ENCODE measurements at regions not wholly inside any gene's neighbourhood (a gene's known extent, or its start where the extent isn't known, plus 50 kb on each side); places are given as distances from the start of the nearest gene placed in this dataset.

- 86 to 100% (median 89%) methylated on average over 1 of the region's 1 CpG; no CpG with 5 or more reads in 7 of the 10 experiments for WGBS, 10 experiments
- Histone ChIP-seq H3K27ac (no peak overlapping the region), H3K4me1 (replicated peaks in 1 of 2) (no peaks in the 10 kb centered on the region), H3K4me3 (no peak overlapping the region)
- no peak for ATAC-seq (replicated peaks in 6 of 8)
- in situ Hi-C loops (cut with MboI; ENCODE audit: low pct_unique_long_range_greater_than_20kb in 2 of 9, low sequenced_read_pairs in 9 of 9, unreplicated experiment in 9 of 9): no loop called here
Measured at GRCh38 chr5:97338729-97339128, 155.7 kb upstream of the RIOK2 start.

- no peak for ATAC-seq (replicated peaks in 6 of 8)
- in situ Hi-C loops (cut with MboI; ENCODE audit: low pct_unique_long_range_greater_than_20kb in 2 of 9, low sequenced_read_pairs in 9 of 9, unreplicated experiment in 9 of 9): no loop called here
- WGBS, 10 experiments: 0 to 100% (median 67%) methylated on average over 1 to 4 of the region's 4 CpGs; no CpG with 5 or more reads in 3 of the 10 experiments
- Histone ChIP-seq H3K4me3 (no peak overlapping the region), H3K27ac (no peak overlapping the region), H3K4me1 (replicated peaks in 1 of 2) (no peaks in the 10 kb centered on the region)
Measured at GRCh38 chr5:97355775-97356174, 172.7 kb upstream of the RIOK2 start.

GRCh38 chr5:97363577-97363976 lies 180.5 kb upstream of the RIOK2 start:
- Histone ChIP-seq H3K4me1 (replicated peaks in 1 of 2) (no peaks in the 10 kb centered on the region), H3K4me3 (no peak overlapping the region), H3K27ac (no peak overlapping the region)
- 38 to 100% (median 71%) methylated on average over 1 to 3 of the region's 3 CpGs; no CpG with 5 or more reads in 1 of the 10 experiments for WGBS, 10 experiments
- ATAC-seq (replicated peaks in 6 of 8): no peak
- in situ Hi-C loops (cut with MboI; ENCODE audit: low pct_unique_long_range_greater_than_20kb in 2 of 9, low sequenced_read_pairs in 9 of 9, unreplicated experiment in 9 of 9): no loop called here

GRCh38 chr5:97364731-97365130 lies 181.7 kb upstream of the RIOK2 start:
- Histone ChIP-seq H3K27ac (no peak overlapping the region), H3K4me3 (no peak overlapping the region), H3K4me1 (replicated peaks in 1 of 2) (no peaks in the 10 kb centered on the region)
- WGBS, 10 experiments: 0 to 80% (median 33%) methylated on average over 1 of the region's 1 CpG; no CpG with 5 or more reads in 1 of the 10 experiments
- ATAC-seq (replicated peaks in 6 of 8): no peak
- in situ Hi-C loops (cut with MboI; ENCODE audit: low pct_unique_long_range_greater_than_20kb in 2 of 9, low sequenced_read_pairs in 9 of 9, unreplicated experiment in 9 of 9): no loop called here

GRCh38 chr5:97365163-97365845 lies 182.3 kb upstream of the RIOK2 start:
- Histone ChIP-seq H3K27ac (no peak overlapping the region), H3K4me3 (no peak overlapping the region), H3K4me1 (replicated peaks in 1 of 2) (no peaks in the 10 kb centered on the region)
- in situ Hi-C loops (cut with MboI; ENCODE audit: low pct_unique_long_range_greater_than_20kb in 2 of 9, low sequenced_read_pairs in 9 of 9, unreplicated experiment in 9 of 9): no loop called here
- ATAC-seq (replicated peaks in 6 of 8): no peak

GRCh38 chr5:97365918-97366317 lies 182.9 kb upstream of the RIOK2 start:
- Histone ChIP-seq H3K4me1 (replicated peaks in 1 of 2) (no peaks in the 10 kb centered on the region), H3K4me3 (no peak overlapping the region), H3K27ac (no peak overlapping the region)
- 20 to 96% (median 76%) methylated on average over 1 to 4 of the region's 4 CpGs; no CpG with 5 or more reads in 1 of the 10 experiments for WGBS, 10 experiments
- ATAC-seq (replicated peaks in 6 of 8): no peak
- in situ Hi-C loops (cut with MboI; ENCODE audit: low pct_unique_long_range_greater_than_20kb in 2 of 9, low sequenced_read_pairs in 9 of 9, unreplicated experiment in 9 of 9): no loop called here

- H3K27ac ChIP-seq: no peak overlapping the region
- ATAC-seq (replicated peaks in 6 of 8): no peak
- in situ Hi-C loops (cut with MboI; ENCODE audit: low pct_unique_long_range_greater_than_20kb in 2 of 9, low sequenced_read_pairs in 9 of 9, unreplicated experiment in 9 of 9): no loop called here
- no peaks in the 10 kb centered on the region for H3K4me1 ChIP-seq (replicated peaks in 1 of 2)
- H3K4me3 ChIP-seq: no peak overlapping the region
Measured at GRCh38 chr5:97375959-97376358, 192.9 kb upstream of the RIOK2 start.

- ATAC-seq (replicated peaks in 6 of 8): no peak
- in situ Hi-C loops (cut with MboI; ENCODE audit: low pct_unique_long_range_greater_than_20kb in 2 of 9, low sequenced_read_pairs in 9 of 9, unreplicated experiment in 9 of 9): no loop called here
Measured at GRCh38 chr5:97377582-97377981, 194.5 kb upstream of the RIOK2 start.

GRCh38 chr5:97383996-97384395 lies 200.9 kb upstream of the RIOK2 start:
- Histone ChIP-seq H3K27ac (no peak overlapping the region), H3K4me1 (replicated peaks in 1 of 2) (no peaks in the 10 kb centered on the region), H3K4me3 (no peak overlapping the region)
- 57 to 100% (median 94%) methylated on average over 1 of the region's 1 CpG; no CpG with 5 or more reads in 2 of the 10 experiments for WGBS, 10 experiments
- ATAC-seq (replicated peaks in 6 of 8): no peak
- in situ Hi-C loops (cut with MboI; ENCODE audit: low pct_unique_long_range_greater_than_20kb in 2 of 9, low sequenced_read_pairs in 9 of 9, unreplicated experiment in 9 of 9): no loop called here

More at GRCh38 chr5:97377582-97377981, 194.5 kb upstream of the RIOK2 start:
- no peak overlapping the region for H3K4me3 ChIP-seq
- H3K4me1 ChIP-seq (replicated peaks in 1 of 2): no peaks in the 10 kb centered on the region
- H3K27ac ChIP-seq: no peak overlapping the region
- 71 to 100% (median 84%) methylated on average over 1 of the region's 1 CpG; no CpG with 5 or more reads in 2 of the 10 experiments for WGBS, 10 experiments

- no peaks in the 10 kb centered on the region for H3K4me1 ChIP-seq (replicated peaks in 1 of 2)
- no peak for ATAC-seq (replicated peaks in 6 of 8)
- no peak overlapping the region for H3K4me3 ChIP-seq
- no peak overlapping the region for H3K27ac ChIP-seq
- in situ Hi-C loops (cut with MboI; ENCODE audit: low pct_unique_long_range_greater_than_20kb in 2 of 9, low sequenced_read_pairs in 9 of 9, unreplicated experiment in 9 of 9): no loop called here
- 75 to 100% (median 93%) methylated on average over 1 to 2 of the region's 2 CpGs; no CpG with 5 or more reads in 5 of the 10 experiments for WGBS, 10 experiments
Measured at GRCh38 chr5:97388794-97389193, 205.7 kb upstream of the RIOK2 start.

- ATAC-seq (replicated peaks in 6 of 8): no peak
- no peak overlapping the region for H3K27ac ChIP-seq
- H3K4me1 ChIP-seq (replicated peaks in 1 of 2): peaks cover 0 to 3% of the 10 kb centered on the region in 2 donors
- no peak overlapping the region for H3K4me3 ChIP-seq
- in situ Hi-C loops (cut with MboI; ENCODE audit: low pct_unique_long_range_greater_than_20kb in 2 of 9, low sequenced_read_pairs in 9 of 9, unreplicated experiment in 9 of 9): no loop called here
- 17 to 79% (median 40%) methylated on average over 1 to 3 of the region's 3 CpGs; no CpG with 5 or more reads in 1 of the 10 experiments for WGBS, 10 experiments
Measured at GRCh38 chr5:97400537-97400936, 217.5 kb upstream of the RIOK2 start.

- in situ Hi-C loops (cut with MboI; ENCODE audit: low pct_unique_long_range_greater_than_20kb in 2 of 9, low sequenced_read_pairs in 9 of 9, unreplicated experiment in 9 of 9): no loop called here
- ATAC-seq (replicated peaks in 6 of 8): no peak
- H3K4me1 ChIP-seq (replicated peaks in 1 of 2): no peaks in the 10 kb centered on the region
- no peak overlapping the region for H3K27ac ChIP-seq
- 60 to 84% (median 80%) methylated on average over 1 to 6 of the region's 9 CpGs; no CpG with 5 or more reads in 7 of the 10 experiments for WGBS, 10 experiments
- H3K4me3 ChIP-seq: no peak overlapping the region
Measured at GRCh38 chr5:97405941-97406340, 222.9 kb upstream of the RIOK2 start.

- H3K27ac ChIP-seq: no peak overlapping the region
- in situ Hi-C loops (cut with MboI; ENCODE audit: low pct_unique_long_range_greater_than_20kb in 2 of 9, low sequenced_read_pairs in 9 of 9, unreplicated experiment in 9 of 9): no loop called here
- ATAC-seq (replicated peaks in 6 of 8): no peak
- H3K4me1 ChIP-seq (replicated peaks in 1 of 2): no peaks in the 10 kb centered on the region
- WGBS, 10 experiments: 80 to 100% (median 93%) methylated on average over 1 to 9 of the region's 42 CpGs; no CpG with 5 or more reads in 6 of the 10 experiments
- H3K4me3 ChIP-seq: no peak overlapping the region
Measured at GRCh38 chr5:97406946-97407676, 224.1 kb upstream of the RIOK2 start.
